H1 (cell line): ENCODE measurements at regions not wholly inside any gene's neighbourhood (a gene's known extent, or its start where the extent isn't known, plus 50 kb on each side); places are given as distances from the start of the nearest gene placed in this dataset.

Experiments
- BACH1 ChIP-seq: IDR thresholded peaks from 2 replicates; pipeline ENCODE4 v1.6.1; 2012; ENCODE audit warnings: low read length, improper control_type of control experiment
- CREB1 ChIP-seq: IDR thresholded peaks from 2 replicates; pipeline ENCODE4 v1.6.1; 2012; ENCODE audit warnings: inconsistent platforms
- CTCF ChIP-seq, 3 experiments: IDR thresholded peaks; 1 replicate in 2 of 3; 2 replicates in 1 of 3; pipeline versions ENCODE4 v1.5.1 to v1.6.1; 2011; ENCODE audit warnings: low read length in 3 of 3, mild to moderate bottlenecking in 3 of 3, inconsistent platforms in 2 of 3, low read depth in 1 of 3, moderate library complexity in 1 of 3; ENCODE audit not compliant: insufficient read depth in 1 of 3; ENCODE audit errors: control extremely low read depth in 1 of 3
- EP300 ChIP-seq, 2 experiments: IDR thresholded peaks; 1 replicate in 1 of 2; 2 replicates in 1 of 2; pipeline ENCODE4 v1.6.1; 2011 to 2012; ENCODE audit warnings: low read depth in 2 of 2, low read length in 2 of 2, mild to moderate bottlenecking in 2 of 2, borderline replicate concordance in 1 of 2, inconsistent platforms in 1 of 2, moderate library complexity in 1 of 2
- POLR2A ChIP-seq, 2 experiments: IDR thresholded peaks; 1 replicate in 1 of 2; 2 replicates in 1 of 2; pipeline ENCODE4 v1.6.1; 2011; ENCODE audit warnings: low read depth in 2 of 2, low read length in 2 of 2, mild to moderate bottlenecking in 2 of 2; ENCODE audit errors: control extremely low read depth in 1 of 2
- POLR2AphosphoS5 ChIP-seq: IDR thresholded peaks from 2 replicates; pipeline ENCODE4 v1.6.1; 2011; ENCODE audit warnings: low read depth, low read length
- ZNF274 ChIP-seq: IDR thresholded peaks from 2 replicates; pipeline ENCODE4 v1.7.0; 2012; ENCODE audit warnings: low read length, borderline replicate concordance; ENCODE audit errors: extremely low read depth

- TF ChIP-seq POLR2AphosphoS5 (no peak), CREB1 (no peak), ZNF274 (no peak), POLR2A (IDR thresholded peaks at IDR 0.05; ENCODE audit: control extremely low read depth in 1 of 2, low read depth in 2 of 2, low read length in 2 of 2) (no peak), BACH1 (no peak), EP300 (IDR thresholded peaks at IDR 0.05; ENCODE audit: borderline replicate concordance in 1 of 2, low read depth in 2 of 2, low read length in 2 of 2) (no peak), CTCF (IDR thresholded peaks at IDR 0.05; ENCODE audit: control extremely low read depth in 1 of 3, insufficient read depth in 1 of 3, low read depth in 1 of 3, low read length in 3 of 3) (no peak)
Measured at GRCh38 chr7:8841171-8841570, 407.8 kb downstream of the NXPH1 start.
